Adrenal gland (tissue), 5 donors: ENCODE measurements at regions not wholly inside any gene's neighbourhood (a gene's known extent, or its start where the extent isn't known, plus 50 kb on each side); places are given as distances from the start of the nearest gene placed in this dataset.

Experiments used
- CTCF ChIP-seq, 6 experiments: fragments of 450-650 bp in 4 of 6; fragments of 200-600 bp in 2 of 6; sonication (generic) in 1 of 6; IDR thresholded peaks; 1 replicate in 5 of 6; 2 replicates in 1 of 6; pipeline versions ENCODE4 v1.5.1 to v1.8.0; 2016 to 2021; ENCODE audit warnings: antibody characterized with exemption in 6 of 6, mild to moderate bottlenecking in 2 of 6, moderate library complexity in 1 of 6
- POLR2A ChIP-seq, 2 donors: fragments of 450-650 bp; IDR thresholded peaks; one replicate each; pipeline ENCODE4 v1.6.1; 2017; ENCODE audit warnings: antibody characterized with exemption in 2 of 2, mild to moderate bottlenecking in 2 of 2, moderate library complexity in 1 of 2
- donor health status: DM: no; HTN: no; CAD: no.

- TF ChIP-seq CTCF (IDR thresholded peaks at IDR 0.05) = no peak
- TF ChIP-seq POLR2A (IDR thresholded peaks at IDR 0.05) = no peak
Measured at GRCh38 chr1:24996983-24997893, 67.2 kb upstream of the RUNX3 start.
